CD4-positive, alpha-beta memory T cell (primary cell): ENCODE measurements at regions not wholly inside any gene's neighbourhood (a gene's known extent, or its start where the extent isn't known, plus 50 kb on each side); places are given as distances from the start of the nearest gene placed in this dataset.
A peak's percentile ranks its signal among the peaks of the same experiment; 100 is the strongest.

Experiments used
- CTCF ChIA-PET: fragments of 350-600 bp; sonication (Branson Sonifier 250); formaldehyde crosslinking; loops from one replicate; lab custom pipeline; 2021; ENCODE audit warnings: inconsistent platforms; ENCODE audit not compliant: partially characterized antibody; lab: Charles Lee
- POLR2A ChIA-PET: fragments of 350-600 bp; sonication (Branson Sonifier 250); formaldehyde crosslinking; loops from one replicate; lab custom pipeline; 2021; ENCODE audit not compliant: partially characterized antibody; lab: Charles Lee
- DNase-seq, 5 donors: peaks; one replicate each; pipeline versions ENCODE4 v3.0.0 to v3.0.0-alpha.2; 2020 to 2022; ENCODE audit warnings: mixed read lengths in 1 of 5
- H3K27ac ChIP-seq: one replicate; pipeline ENCODE4 v1.7.0; 2013; ENCODE audit warnings: low read depth, low read length
- H3K27me3 ChIP-seq: 2 replicates; pipeline ENCODE4 v1.7.0; 2013; ENCODE audit warnings: mild to moderate bottlenecking, low read length, moderate library complexity; ENCODE audit not compliant: insufficient read depth
- H3K36me3 ChIP-seq: 2 replicates; pipeline ENCODE4 v1.7.0; 2013; ENCODE audit warnings: mild to moderate bottlenecking, low read length, moderate library complexity; ENCODE audit not compliant: insufficient read depth
- H3K4me1 ChIP-seq: 2 replicates; pipeline ENCODE4 v1.7.0; 2013; ENCODE audit warnings: mild to moderate bottlenecking, low read length, moderate library complexity; ENCODE audit not compliant: insufficient read depth
- H3K4me3 ChIP-seq, 2 donors: one replicate each; pipeline ENCODE4 v1.7.0; 2013; ENCODE audit warnings: low read length in 2 of 2, mild to moderate bottlenecking in 1 of 2
- H3K9me3 ChIP-seq, 2 donors: one replicate each; pipeline ENCODE4 v1.7.0; 2013; ENCODE audit warnings: low read length in 2 of 2, control low read depth in 1 of 2; ENCODE audit not compliant: control insufficient read depth in 1 of 2
- H3K27ac Mint-ChIP-seq, 7 donors: one replicate each; pipeline ENCODE4 v1.8.0; 2020 to 2021; ENCODE audit warnings: mixed read lengths in 7 of 7, mild to moderate bottlenecking in 6 of 7, inconsistent platforms in 3 of 7, moderate library complexity in 3 of 7
- H3K27me3 Mint-ChIP-seq, 2 donors: one replicate each; pipeline ENCODE4 v1.8.0; 2020 to 2021; ENCODE audit warnings: mixed read lengths in 2 of 2
- H3K36me3 Mint-ChIP-seq, 2 donors: one replicate each; pipeline ENCODE4 v1.8.0; 2020 to 2021; ENCODE audit warnings: mixed read lengths in 2 of 2, inconsistent platforms in 1 of 2, mild to moderate bottlenecking in 1 of 2
- H3K4me1 Mint-ChIP-seq, 4 donors: one replicate each; pipeline ENCODE4 v1.8.0; 2020 to 2021; ENCODE audit warnings: mixed read lengths in 4 of 4, mild to moderate bottlenecking in 1 of 4
- H3K4me3 Mint-ChIP-seq, 8 donors: one replicate each; pipeline ENCODE4 v1.8.0; 2020 to 2021; ENCODE audit warnings: mixed read lengths in 8 of 8, mild to moderate bottlenecking in 7 of 8, moderate library complexity in 6 of 8, inconsistent platforms in 3 of 8
- H3K9me3 Mint-ChIP-seq, 8 donors: one replicate each; pipeline ENCODE4 v1.8.0; 2020 to 2021; ENCODE audit warnings: mixed read lengths in 8 of 8, mild to moderate bottlenecking in 5 of 8, inconsistent platforms in 3 of 8, moderate library complexity in 1 of 8
- intact Hi-C: fragments of 100-400 bp; cut with micrococcal nuclease; formaldehyde crosslinking; loops from one replicate; pipeline ENCODE4 v1.15.1; 2023

DNA sequence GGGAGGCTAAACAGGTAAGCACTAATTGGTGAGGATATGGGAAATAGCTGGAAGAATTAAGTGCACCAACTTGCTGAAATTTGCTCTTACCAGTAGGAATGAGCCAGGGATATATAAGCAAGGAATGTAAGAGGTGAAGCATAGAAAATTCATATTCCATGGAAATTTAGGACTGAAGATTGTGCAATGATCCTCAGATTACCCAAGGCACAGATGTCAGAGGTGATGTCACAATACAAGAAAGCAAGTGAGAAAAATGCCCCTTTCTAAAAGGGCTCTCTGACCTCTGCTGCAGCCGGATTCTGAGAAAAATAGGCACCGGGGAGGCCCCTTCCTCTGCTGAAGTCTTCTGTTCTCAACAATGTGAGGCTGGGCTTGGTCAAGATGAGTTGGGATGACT is 112.3 kb upstream of the ZNF678 start:
- Mint-ChIP-seq H3K4me3 (no peak overlapping the region), H3K27ac (no peak overlapping the region), H3K27me3 (peaks cover 27 to 43% of the 10 kb centered on the region in 2 donors), H3K9me3 (no peaks in the 10 kb centered on the region), H3K36me3 (no peaks in the 10 kb centered on the region), H3K4me1 (no peaks in the 10 kb centered on the region)
- no peaks in the 10 kb centered on the region for H3K9me3 ChIP-seq
- no peak overlapping the region for H3K4me3 ChIP-seq
- no peaks in the 10 kb centered on the region for H3K36me3 ChIP-seq
- no peaks in the 10 kb centered on the region for H3K4me1 ChIP-seq
- H3K27me3 ChIP-seq: no peaks in the 10 kb centered on the region
- intact Hi-C loops: no loop called here
- CTCF ChIA-PET: interaction anchor here (1.0 kb wide), 1 partner anchor 8 kb away, joined by 5 read pairs; no protein-coding TSS in a partner anchor
- no peak overlapping the region for H3K27ac ChIP-seq
- no peak for DNase-seq
- POLR2A ChIA-PET: no interaction called here

DNA sequence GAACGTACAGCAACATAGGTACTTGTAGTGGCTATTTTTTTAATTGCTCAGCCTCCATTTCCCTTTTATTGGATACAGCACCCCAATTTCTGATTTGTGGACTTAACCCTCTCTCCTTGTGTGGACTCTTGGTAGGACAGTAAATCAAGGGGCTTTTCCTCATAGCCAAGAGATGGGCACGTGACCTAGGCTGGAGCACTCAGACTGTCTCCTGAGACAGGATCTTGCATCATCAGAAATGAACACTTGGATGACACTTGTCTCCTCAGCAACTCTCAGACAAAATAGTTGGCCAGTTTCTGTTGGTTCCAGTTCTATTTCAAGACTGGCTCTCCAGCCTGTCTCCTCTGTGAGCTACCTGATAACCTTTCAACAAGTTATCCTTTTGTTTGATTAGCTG is 112.9 kb upstream of the ZNF678 start:
- peaks cover 31 to 45% of the 10 kb centered on the region in 2 donors for H3K27me3 Mint-ChIP-seq
- H3K36me3 Mint-ChIP-seq: no peaks in the 10 kb centered on the region
- Histone ChIP-seq H3K27me3 (no peaks in the 10 kb centered on the region), H3K27ac (no peak overlapping the region), H3K4me1 (no peaks in the 10 kb centered on the region), H3K36me3 (no peaks in the 10 kb centered on the region), H3K9me3 (no peaks in the 10 kb centered on the region), H3K4me3 (no peak overlapping the region)
- ChIA-PET POLR2A (no interaction called here), CTCF (interaction anchor here (1.0 kb wide), 1 partner anchor 8 kb away, joined by 5 read pairs; no protein-coding TSS in a partner anchor)
- H3K4me1 Mint-ChIP-seq: no peaks in the 10 kb centered on the region
- H3K27ac Mint-ChIP-seq: no peak overlapping the region
- H3K9me3 Mint-ChIP-seq: no peaks in the 10 kb centered on the region
- intact Hi-C loops: no loop called here
- DNase-seq: no peak
- no peak overlapping the region for H3K4me3 Mint-ChIP-seq

DNA sequence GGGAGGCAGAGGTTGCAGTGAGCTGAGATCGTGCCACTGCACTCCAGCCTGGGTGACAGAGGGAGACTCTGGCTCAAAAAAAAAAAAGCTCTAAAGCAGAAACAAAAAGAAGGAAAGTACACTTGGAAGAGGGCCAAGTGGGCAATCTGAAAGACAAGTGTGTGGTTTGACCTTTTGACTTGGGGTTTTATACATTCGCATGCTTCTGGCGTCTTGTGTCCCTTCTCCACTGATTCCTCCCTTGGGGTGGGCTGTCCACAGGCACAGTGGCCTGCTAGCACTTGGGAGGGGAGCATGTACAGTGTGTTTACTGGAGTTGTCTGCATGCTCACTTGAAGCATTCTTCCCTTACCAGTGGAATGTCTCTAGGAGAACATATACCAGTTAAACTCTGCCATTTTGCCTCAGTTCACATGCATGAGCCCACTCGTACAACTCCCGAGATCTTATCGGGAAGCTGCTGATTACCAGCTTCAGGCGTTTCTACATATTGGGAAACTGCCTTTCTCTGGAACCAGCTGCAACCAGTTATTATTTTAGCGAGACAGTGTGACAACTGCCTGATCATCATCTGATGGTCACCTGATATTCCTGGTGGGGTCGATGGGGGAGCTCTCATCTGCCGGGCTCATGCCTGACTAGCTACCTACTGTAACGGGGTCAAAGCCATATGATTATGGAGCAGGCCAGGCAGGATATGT is 113.5 kb upstream of the ZNF678 start:
- DNase-seq: no peak
- Mint-ChIP-seq H3K27me3 (peaks cover 33 to 42% of the 10 kb centered on the region in 2 donors), H3K9me3 (no peaks in the 10 kb centered on the region), H3K4me1 (no peaks in the 10 kb centered on the region), H3K36me3 (no peaks in the 10 kb centered on the region), H3K4me3 (no peak overlapping the region), H3K27ac (no peak overlapping the region)
- H3K9me3 ChIP-seq: no peaks in the 10 kb centered on the region
- ChIA-PET POLR2A (no interaction called here), CTCF (interaction anchor here (1.0 to 1.6 kb wide), 2 partner anchors 9 to 17 kb away, joined by 5 read pairs; no protein-coding TSS in a partner anchor)
- no peaks in the 10 kb centered on the region for H3K4me1 ChIP-seq
- H3K27me3 ChIP-seq: no peaks in the 10 kb centered on the region
- no peaks in the 10 kb centered on the region for H3K36me3 ChIP-seq
- intact Hi-C loops: no loop called here
- no peak overlapping the region for H3K4me3 ChIP-seq
- H3K27ac ChIP-seq: no peak overlapping the region

DNA sequence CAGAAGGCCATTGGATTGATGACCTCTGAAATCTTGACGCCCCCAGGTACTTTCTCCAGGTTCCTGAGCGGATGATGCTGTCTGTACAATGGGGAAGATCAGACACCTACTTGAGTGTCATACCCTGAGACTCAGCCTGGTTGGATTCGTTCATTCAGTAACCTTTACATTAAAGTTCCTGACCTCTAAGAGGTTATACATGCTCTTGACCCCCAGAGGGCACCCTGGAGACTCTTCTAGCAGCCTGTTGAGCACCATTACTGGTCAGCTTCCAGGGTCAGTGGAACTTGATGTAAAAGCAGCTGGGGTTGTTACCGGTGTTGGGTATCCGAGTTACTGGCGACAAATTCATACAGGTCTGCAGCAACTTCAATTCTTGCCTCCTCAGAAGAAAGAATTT is 114.3 kb upstream of the ZNF678 start:
- CTCF ChIA-PET: interaction anchor here (1.1 to 1.6 kb wide), 2 partner anchors 10 to 16 kb away, joined by 3 to 5 read pairs; no protein-coding TSS in a partner anchor
- H3K9me3 ChIP-seq: no peaks in the 10 kb centered on the region

DNA sequence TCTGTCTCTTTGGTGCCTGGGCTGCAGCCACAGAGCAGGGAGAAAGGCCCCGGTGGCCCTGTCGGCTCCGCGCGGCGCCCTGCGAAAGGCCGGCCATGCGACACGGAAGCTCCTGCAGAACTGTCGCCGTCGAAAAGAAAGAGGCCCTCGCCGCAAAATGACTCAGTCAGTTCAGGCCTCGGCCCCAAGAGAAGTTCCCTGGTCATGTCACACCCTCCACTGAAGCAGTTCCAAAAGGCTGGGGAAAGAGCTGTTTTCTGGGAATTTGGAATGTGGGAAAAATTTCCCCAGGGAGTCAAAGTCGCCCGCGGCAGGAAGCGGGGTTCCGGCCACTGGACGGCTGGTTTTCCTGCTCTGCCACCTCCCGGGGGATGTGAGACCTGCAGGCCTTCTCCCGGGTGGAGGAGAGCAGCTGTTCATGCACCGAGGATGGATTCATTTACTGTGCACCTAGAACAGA is 115.8 kb upstream of the ZNF678 start:
- Histone ChIP-seq H3K9me3 (no peaks in the 10 kb centered on the region), H3K4me3 (no peak overlapping the region), H3K36me3 (no peaks in the 10 kb centered on the region), H3K27me3 (no peaks in the 10 kb centered on the region), H3K27ac (no peak overlapping the region), H3K4me1 (no peaks in the 10 kb centered on the region)
- intact Hi-C loops: no loop called here
- H3K27ac Mint-ChIP-seq: no peak overlapping the region
- no peaks in the 10 kb centered on the region for H3K4me1 Mint-ChIP-seq
- H3K4me3 Mint-ChIP-seq: no peak overlapping the region
- CTCF ChIA-PET: interaction anchor here (1.1 kb wide), 1 partner anchor 8 kb away, joined by 3 read pairs; no protein-coding TSS in a partner anchor
- POLR2A ChIA-PET: no interaction called here
- H3K9me3 Mint-ChIP-seq: no peaks in the 10 kb centered on the region
- no peak for DNase-seq
- H3K36me3 Mint-ChIP-seq: no peaks in the 10 kb centered on the region
- H3K27me3 Mint-ChIP-seq: peaks cover 24 to 42% of the 10 kb centered on the region in 2 donors

More for the DNA sequence above, 114.3 kb upstream of the ZNF678 start:
- intact Hi-C loops: no loop called here
- no peaks in the 10 kb centered on the region for H3K36me3 ChIP-seq
- Mint-ChIP-seq H3K36me3 (no peaks in the 10 kb centered on the region), H3K9me3 (no peaks in the 10 kb centered on the region), H3K4me3 (no peak overlapping the region), H3K27ac (no peak overlapping the region), H3K27me3 (peaks cover 27 to 37% of the 10 kb centered on the region in 2 donors), H3K4me1 (no peaks in the 10 kb centered on the region)
- no peaks in the 10 kb centered on the region for H3K4me1 ChIP-seq
- H3K4me3 ChIP-seq: no peak overlapping the region
- no peaks in the 10 kb centered on the region for H3K27me3 ChIP-seq
- peak in 4 of 5 donors; percentile 3 to 13 (median 6) for DNase-seq
- POLR2A ChIA-PET: no interaction called here
- no peak overlapping the region for H3K27ac ChIP-seq

DNA sequence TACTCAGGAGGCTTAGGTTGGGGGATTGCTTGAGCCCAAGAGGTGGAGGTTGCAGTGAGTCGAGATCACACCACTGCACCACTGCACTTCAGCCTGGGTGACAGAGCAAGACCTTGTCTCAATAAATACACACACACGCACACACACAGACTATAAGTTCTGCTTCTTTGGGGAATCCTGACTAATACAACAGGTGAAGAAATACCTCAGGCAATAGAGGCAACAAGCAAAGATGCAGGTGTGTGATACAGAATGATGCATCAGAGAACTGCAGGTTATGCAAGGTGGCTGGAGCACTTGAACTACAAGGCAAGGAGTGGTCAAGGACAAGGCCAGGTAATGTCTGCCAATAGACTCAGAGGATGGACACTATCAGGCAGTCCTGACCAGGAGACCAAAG is 117.6 kb upstream of the ZNF678 start:
- no peaks in the 10 kb centered on the region for H3K4me1 Mint-ChIP-seq
- intact Hi-C loops: no loop called here

DNA sequence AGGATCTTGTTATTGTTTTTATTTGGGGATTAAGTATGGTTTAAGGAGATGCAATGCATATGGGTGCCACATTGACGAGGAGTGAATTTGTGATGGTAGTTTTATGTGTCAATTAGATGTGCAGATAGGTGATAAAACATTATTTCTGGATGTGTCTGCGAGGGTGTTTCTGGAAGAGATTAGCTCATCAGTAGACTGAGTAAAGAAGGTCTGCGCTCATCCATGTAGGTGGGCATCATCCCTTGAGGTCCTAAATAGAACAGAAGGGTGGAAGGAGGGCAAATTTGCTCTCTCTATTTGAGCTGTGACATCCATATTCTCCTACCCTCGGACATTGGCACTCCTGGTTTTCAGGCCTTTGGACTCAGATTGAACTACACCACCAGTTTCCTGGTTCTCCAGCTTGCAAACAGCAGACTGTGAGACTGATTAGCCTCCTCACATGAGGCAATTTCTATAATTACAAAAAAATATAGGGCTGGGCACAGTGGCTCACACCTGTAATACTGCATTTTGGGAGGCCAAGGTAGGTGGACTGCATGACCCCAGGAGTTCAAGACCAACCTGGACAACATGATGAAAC is 118.2 kb upstream of the ZNF678 start:
- intact Hi-C loops: no loop called here
- no peak overlapping the region for H3K4me3 ChIP-seq
- no peak for DNase-seq
- ChIA-PET CTCF (interaction anchor here (0.8 kb wide), 1 partner anchor 101 kb away, joined by 3 read pairs; no protein-coding TSS in a partner anchor), POLR2A (no interaction called here)
- no peaks in the 10 kb centered on the region for H3K9me3 ChIP-seq
- Mint-ChIP-seq H3K4me1 (no peaks in the 10 kb centered on the region), H3K27ac (no peak overlapping the region), H3K9me3 (no peaks in the 10 kb centered on the region), H3K36me3 (no peaks in the 10 kb centered on the region), H3K4me3 (no peak overlapping the region), H3K27me3 (peaks cover 26 to 36% of the 10 kb centered on the region in 2 donors)
- no peak overlapping the region for H3K27ac ChIP-seq
- peaks cover 3% of the 10 kb centered on the region for H3K27me3 ChIP-seq
- H3K36me3 ChIP-seq: no peaks in the 10 kb centered on the region
- no peaks in the 10 kb centered on the region for H3K4me1 ChIP-seq

More for the DNA sequence above, 117.6 kb upstream of the ZNF678 start:
- no peaks in the 10 kb centered on the region for H3K36me3 Mint-ChIP-seq
- no peak for DNase-seq
- ChIA-PET POLR2A (no interaction called here), CTCF (interaction anchor here (0.8 kb wide), 1 partner anchor 100 kb away, joined by 3 read pairs; no protein-coding TSS in a partner anchor)
- Histone ChIP-seq H3K27ac (no peak overlapping the region), H3K4me3 (no peak overlapping the region), H3K4me1 (no peaks in the 10 kb centered on the region), H3K27me3 (peaks cover 3% of the 10 kb centered on the region), H3K36me3 (no peaks in the 10 kb centered on the region), H3K9me3 (no peaks in the 10 kb centered on the region)
- peaks cover 26 to 40% of the 10 kb centered on the region in 2 donors for H3K27me3 Mint-ChIP-seq
- no peak overlapping the region for H3K4me3 Mint-ChIP-seq
- no peak overlapping the region for H3K27ac Mint-ChIP-seq
- no peaks in the 10 kb centered on the region for H3K9me3 Mint-ChIP-seq
